DMS114 treated with DMSO at 0.1 percent for 48 hours (cell line): ENCODE measurements at regions not wholly inside any gene's neighbourhood (a gene's known extent, or its start where the extent isn't known, plus 50 kb on each side); places are given as distances from the start of the nearest gene placed in this dataset.

Experiments used
- DNase-seq: peaks from one replicate; lab custom pipeline; 2025; ENCODE audit not compliant: unreplicated experiment; lab: John Stamatoyannopoulos, UW

GRCh38 chr12:66960006-66960405 is 281.1 kb upstream of the GRIP1 start:
- DNase-seq: no peak

GRCh38 chr12:66960704-66961690 is 282.1 kb upstream of the GRIP1 start:
- DNase-seq: no peak

GRCh38 chr12:66962290-66962689 is 283.4 kb upstream of the GRIP1 start:
- no peak for DNase-seq

GRCh38 chr12:66963901-66964300 is 285.0 kb upstream of the GRIP1 start:
- DNase-seq: no peak

GRCh38 chr12:66964629-66965028 is 285.8 kb upstream of the GRIP1 start:
- no peak for DNase-seq

- no peak for DNase-seq
Observed at GRCh38 chr12:66965621-66966020, 286.7 kb upstream of the GRIP1 start.

GRCh38 chr12:66971816-66972215 is 292.9 kb upstream of the GRIP1 start:
- no peak for DNase-seq

- no peak for DNase-seq
Observed at GRCh38 chr12:66976526-66976925, 292.6 kb upstream of the CAND1 start.

GRCh38 chr12:66978802-66979201 is 290.4 kb upstream of the CAND1 start:
- no peak for DNase-seq

- no peak for DNase-seq
Observed at GRCh38 chr12:66979251-66979650, 289.9 kb upstream of the CAND1 start.

- DNase-seq: no peak
Observed at GRCh38 chr12:66984077-66984476, 285.1 kb upstream of the CAND1 start.

GRCh38 chr12:66984962-66985361 is 284.2 kb upstream of the CAND1 start:
- no peak for DNase-seq

GRCh38 chr12:66999141-66999540 is 270.0 kb upstream of the CAND1 start:
- DNase-seq: no peak

- no peak for DNase-seq
Observed at GRCh38 chr12:67001251-67001650, 267.9 kb upstream of the CAND1 start.

GRCh38 chr12:67002720-67003119 is 266.4 kb upstream of the CAND1 start:
- no peak for DNase-seq

- no peak for DNase-seq
Observed at GRCh38 chr12:67006610-67007009, 262.5 kb upstream of the CAND1 start.

GRCh38 chr12:67014642-67015041 is 254.5 kb upstream of the CAND1 start:
- no peak for DNase-seq

- no peak for DNase-seq
Observed at GRCh38 chr12:67018105-67018504, 251.1 kb upstream of the CAND1 start.

- no peak for DNase-seq
Observed at GRCh38 chr12:67019070-67019469, 250.1 kb upstream of the CAND1 start.

GRCh38 chr12:67025543-67026114 is 243.5 kb upstream of the CAND1 start:
- DNase-seq: peak; percentile 10

GRCh38 chr12:67026487-67027246 is 242.5 kb upstream of the CAND1 start:
- DNase-seq: no peak

- DNase-seq: no peak
Observed at GRCh38 chr12:67028529-67028928, 240.6 kb upstream of the CAND1 start.
